Heart left ventricle (tissue), 16 donors: ENCODE measurements at regions not wholly inside any gene's neighbourhood (a gene's known extent, or its start where the extent isn't known, plus 50 kb on each side); places are given as distances from the start of the nearest gene placed in this dataset.

Source experiments
- ATAC-seq, 4 donors: fragments of 200-7000 bp; cut with Tn5 transposase; one replicate each; pipeline ENCODE4 v1.9.1; 2020 to 2022; ENCODE audit warnings: moderate library complexity in 4 of 4, mild to moderate bottlenecking in 3 of 4, moderate number of reproducible peaks in 1 of 4
- DNase-seq, 5 donors: peaks; one replicate each; pipeline ENCODE4 v3.0.0-alpha.2; 2020
- H3K27ac ChIP-seq, 12 donors: fragments of 200-600 bp; sonication (generic) in 4 of 12; one replicate each; pipeline versions ENCODE4 v1.5.0 to v1.8.0; 2016 to 2022; ENCODE audit warnings: mild to moderate bottlenecking in 2 of 12
- H3K27me3 ChIP-seq, 9 donors: fragments of 200-600 bp; sonication (generic) in 2 of 9; one replicate each; pipeline versions ENCODE4 v1.5.1 to v1.8.0; 2016 to 2022; ENCODE audit warnings: mild to moderate bottlenecking in 3 of 9
- H3K36me3 ChIP-seq, 9 donors: fragments of 200-600 bp; sonication (generic) in 2 of 9; one replicate each; pipeline versions ENCODE4 v1.5.0 to v1.8.0; 2018 to 2022; ENCODE audit warnings: mild to moderate bottlenecking in 2 of 9
- H3K4me1 ChIP-seq, 12 donors: fragments of 200-600 bp; sonication (generic) in 4 of 12; one replicate each; pipeline versions ENCODE4 v1.5.0 to v1.8.0; 2016 to 2022; ENCODE audit warnings: mild to moderate bottlenecking in 3 of 12
- H3K4me3 ChIP-seq, 12 donors: fragments of 200-600 bp; sonication (generic) in 4 of 12; one replicate each; pipeline versions ENCODE4 v1.5.0 to v1.8.0; 2017 to 2022; ENCODE audit warnings: mild to moderate bottlenecking in 9 of 12, moderate library complexity in 4 of 12
- H3K9me3 ChIP-seq, 12 donors: fragments of 200-600 bp; sonication (generic) in 4 of 12; one replicate each; pipeline versions ENCODE4 v1.5.0 to v1.8.0; 2016 to 2022; ENCODE audit warnings: mild to moderate bottlenecking in 1 of 12
- POLR2A ChIP-seq, 2 donors: fragments of 450-650 bp; IDR thresholded peaks; one replicate each; pipeline ENCODE4 v1.6.1; 2017; ENCODE audit warnings: antibody characterized with exemption in 2 of 2, mild to moderate bottlenecking in 2 of 2, moderate library complexity in 2 of 2
- WGBS, 4 donors: extraction: QIAGEN DNeasy Blood & Tissue Kit in 2 of 4; methylation state at CpG; one replicate each; pipeline versions ENCODE4 v1.1.5 to v1.1.7; 2013 to 2018; 5-methylcytosine and 5-hydroxymethylcytosine counted together
- intact Hi-C, 10 donors: fragments of 100-400 bp; cut with DNase I; formaldehyde crosslinking; loops; one replicate each; pipeline versions ENCODE4 v1.11.1 to v1.14.2; 2022
- TF ChIP-seq, protein P1 (sequence below), 12 donors: fragments of 200-600 bp; sonication (generic) in 4 of 12; IDR thresholded peaks; one replicate each; pipeline versions ENCODE4 v1.5.0 to v1.8.0; 2018 to 2022; ENCODE audit warnings: antibody characterized with exemption in 12 of 12, mild to moderate bottlenecking in 5 of 12
- donor health status: ischemic (EF 13 %, LVEDD 7.1; RV severe dilation, severe dysfunction).
- donor health status: healthy with polysubstance abuse.
- donor health status: DM: no; HTN: yes; CAD: no.
- donor health status: DM: no; HTN: no; CAD: no.
- donor health status: ischemic (EF 25% LVEDD 6.9; RV normal size, moderate dysfunction).
- donor health status: ischemic (EF 25% LVEDD 5.7; RV mildly dilated, moderate dysfunction).
- donor health status: healthy.
- donor health status: DM: yes; HTN: yes; CAD: no.
- donor health status: ischemic (EF 35%, LVEDD 5.7; RV mildly dilated, moderate dysfunction).
- donor health status: nonischemic (EF 11% LVEDD 7.7; RV severe dilation, severe dysfunction).
- donor health status: DM: yes; HTN: yes; CAD: no.
- donor health status: PGD.
- donor health status: ischemic (EF 29% LVEDD 5.4; RV normal size, mild dysfunction).
- donor health status: nonischemic (EF 23%, LVEDD 6.1; RV moderate dilation, normal function).

DNA sequence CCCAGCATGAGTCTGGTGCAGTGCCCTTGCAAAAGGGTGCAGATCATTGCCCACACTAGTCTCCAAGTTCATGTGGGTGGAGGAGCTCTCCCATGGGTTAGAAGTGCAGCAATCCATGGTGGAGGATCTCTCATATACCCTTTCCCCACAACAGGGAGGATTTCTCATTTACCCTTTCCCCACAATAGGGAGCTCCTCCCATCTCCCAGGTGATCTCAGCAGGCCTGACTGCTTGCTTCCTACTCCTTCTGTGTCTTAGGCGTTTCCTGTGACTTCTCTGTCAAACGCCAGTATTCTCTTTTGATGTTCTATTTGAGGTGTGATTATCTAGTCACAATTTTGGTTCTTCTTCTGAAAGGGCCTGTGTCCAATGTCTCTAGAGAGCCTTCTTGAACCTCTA is 133.8 kb upstream of the RFX3 start:
- Histone ChIP-seq H3K27me3 (no peaks in the 10 kb centered on the region), H3K9me3 (no peaks in the 10 kb centered on the region), H3K4me3 (no peak overlapping the region), H3K27ac (no peak overlapping the region), H3K4me1 (peaks cover 0 to 4% (median 0%) of the 10 kb centered on the region in 12 donors), H3K36me3 (no peaks in the 10 kb centered on the region)
- 78 to 84% (median 81%) methylated on average over 2 of the region's 2 CpGs for WGBS, 4 donors
- no peak for DNase-seq
- no peak for ATAC-seq
- no peak for TF ChIP-seq POLR2A (IDR thresholded peaks at IDR 0.05)
- TF ChIP-seq, protein P1, sequence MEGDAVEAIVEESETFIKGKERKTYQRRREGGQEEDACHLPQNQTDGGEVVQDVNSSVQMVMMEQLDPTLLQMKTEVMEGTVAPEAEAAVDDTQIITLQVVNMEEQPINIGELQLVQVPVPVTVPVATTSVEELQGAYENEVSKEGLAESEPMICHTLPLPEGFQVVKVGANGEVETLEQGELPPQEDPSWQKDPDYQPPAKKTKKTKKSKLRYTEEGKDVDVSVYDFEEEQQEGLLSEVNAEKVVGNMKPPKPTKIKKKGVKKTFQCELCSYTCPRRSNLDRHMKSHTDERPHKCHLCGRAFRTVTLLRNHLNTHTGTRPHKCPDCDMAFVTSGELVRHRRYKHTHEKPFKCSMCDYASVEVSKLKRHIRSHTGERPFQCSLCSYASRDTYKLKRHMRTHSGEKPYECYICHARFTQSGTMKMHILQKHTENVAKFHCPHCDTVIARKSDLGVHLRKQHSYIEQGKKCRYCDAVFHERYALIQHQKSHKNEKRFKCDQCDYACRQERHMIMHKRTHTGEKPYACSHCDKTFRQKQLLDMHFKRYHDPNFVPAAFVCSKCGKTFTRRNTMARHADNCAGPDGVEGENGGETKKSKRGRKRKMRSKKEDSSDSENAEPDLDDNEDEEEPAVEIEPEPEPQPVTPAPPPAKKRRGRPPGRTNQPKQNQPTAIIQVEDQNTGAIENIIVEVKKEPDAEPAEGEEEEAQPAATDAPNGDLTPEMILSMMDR (IDR thresholded peaks at IDR 0.05) = no peak
- intact Hi-C loops = no loop called here

DNA sequence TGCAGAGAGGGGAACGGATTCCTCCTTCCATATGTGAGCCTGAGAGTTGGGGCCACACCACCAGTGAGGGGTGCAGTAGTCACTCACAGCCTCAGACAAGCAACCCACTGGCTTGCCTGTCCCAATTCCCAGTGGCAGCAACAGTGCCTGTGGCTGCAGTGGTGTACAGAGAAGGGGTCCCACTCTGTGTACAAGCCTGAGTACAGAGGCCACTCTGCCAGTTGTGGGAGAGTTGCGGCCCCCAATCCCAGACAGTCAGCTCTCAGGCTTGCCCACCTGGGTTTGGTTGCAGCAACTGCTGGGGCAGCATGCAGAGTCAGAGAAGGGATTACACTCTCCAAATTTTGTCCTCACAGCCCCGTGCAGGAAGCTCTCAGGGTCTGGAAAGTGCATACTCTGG is 133.2 kb upstream of the RFX3 start:
- 91 to 100% (median 93%) methylated on average over 2 to 3 of the region's 3 CpGs for WGBS, 4 donors
- no peak overlapping the region for H3K27ac ChIP-seq
- no peak overlapping the region for H3K4me3 ChIP-seq
- intact Hi-C loops = no loop called here
- H3K27me3 ChIP-seq = no peaks in the 10 kb centered on the region
- peaks cover 0 to 4% (median 0%) of the 10 kb centered on the region in 12 donors for H3K4me1 ChIP-seq
- TF ChIP-seq POLR2A (IDR thresholded peaks at IDR 0.05) = no peak
- TF ChIP-seq, protein P1 (IDR thresholded peaks at IDR 0.05) = no peak
- H3K36me3 ChIP-seq = no peaks in the 10 kb centered on the region
- no peak for DNase-seq
- ATAC-seq = no peak
- no peaks in the 10 kb centered on the region for H3K9me3 ChIP-seq

DNA sequence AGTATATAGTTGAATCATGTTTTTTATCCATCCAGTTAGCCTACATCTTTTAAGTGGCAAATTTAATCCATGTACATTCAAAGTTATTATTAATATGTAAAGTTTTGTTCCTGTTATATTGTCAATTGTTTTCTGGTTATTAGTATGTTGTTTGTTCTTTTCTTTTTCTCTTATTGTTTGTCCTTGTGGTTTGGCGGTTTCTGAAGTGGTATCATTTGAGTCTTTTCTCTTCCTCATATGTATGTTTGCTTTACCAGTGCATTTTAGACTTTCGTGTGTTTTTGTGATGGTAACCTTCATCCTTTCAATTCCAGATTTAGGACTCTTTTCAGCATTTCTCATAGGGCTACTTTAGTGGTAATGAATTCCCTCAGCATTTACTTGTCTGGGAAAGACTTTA is 130.4 kb upstream of the RFX3 start:
- 93 to 97% (median 95%) methylated on average over 2 of the region's 2 CpGs for WGBS, 4 donors
- H3K9me3 ChIP-seq = no peaks in the 10 kb centered on the region
- TF ChIP-seq POLR2A (IDR thresholded peaks at IDR 0.05) = no peak
- TF ChIP-seq, protein P1 (IDR thresholded peaks at IDR 0.05) = no peak
- H3K27ac ChIP-seq = no peak overlapping the region
- no peak for ATAC-seq
- no peaks in the 10 kb centered on the region for H3K4me1 ChIP-seq
- H3K27me3 ChIP-seq = no peaks in the 10 kb centered on the region
- intact Hi-C loops = no loop called here
- no peak for DNase-seq
- H3K36me3 ChIP-seq = no peaks in the 10 kb centered on the region
- H3K4me3 ChIP-seq = no peak overlapping the region

DNA sequence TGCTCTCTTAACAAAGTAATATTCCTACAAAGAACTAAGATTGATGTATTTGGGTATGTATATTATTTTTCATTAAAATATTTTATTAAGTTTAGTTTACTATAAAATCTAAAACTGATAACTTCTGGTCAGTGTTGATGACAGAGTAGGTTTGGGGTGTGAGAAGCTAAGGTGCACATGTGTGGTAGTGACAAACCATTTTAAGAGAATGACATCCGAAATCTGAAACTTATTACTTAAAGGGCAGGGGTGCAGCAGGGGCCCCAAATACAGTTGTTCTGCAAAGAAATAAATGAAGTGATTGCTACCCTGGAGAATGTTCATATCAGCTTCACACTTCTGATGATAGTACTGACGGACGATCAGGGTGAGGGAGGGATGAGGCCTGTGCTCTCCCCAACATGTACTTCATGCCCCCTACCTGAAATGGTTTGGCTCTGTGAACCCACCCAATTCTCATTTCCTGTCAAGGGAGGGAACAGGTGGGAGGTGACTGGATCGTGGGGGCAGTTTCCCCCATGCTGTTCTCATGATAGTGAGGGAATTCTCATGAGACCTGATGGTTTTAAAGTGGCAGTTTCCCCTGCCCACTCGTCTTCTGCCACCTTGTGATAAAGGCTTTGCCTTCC is 125.3 kb upstream of the RFX3 start:
- no peak for TF ChIP-seq POLR2A (IDR thresholded peaks at IDR 0.05)
- TF ChIP-seq, protein P1 (IDR thresholded peaks at IDR 0.05) = no peak
- no peaks in the 10 kb centered on the region for H3K27me3 ChIP-seq
- no peak for DNase-seq
- H3K36me3 ChIP-seq = no peaks in the 10 kb centered on the region
- 55 to 66% (median 60%) methylated on average over 5 of the region's 5 CpGs for WGBS, 4 donors
- no peaks in the 10 kb centered on the region for H3K9me3 ChIP-seq
- H3K4me1 ChIP-seq = no peaks in the 10 kb centered on the region
- intact Hi-C loops = no loop called here
- H3K4me3 ChIP-seq = no peak overlapping the region
- ATAC-seq = no peak
- no peak overlapping the region for H3K27ac ChIP-seq
